ENCODE measurements at regions not wholly inside any gene's neighbourhood (a gene's known extent, or its start where the extent isn't known, plus 50 kb on each side); places are given as distances from the start of the nearest gene placed in this dataset.

GRCh38 chr6:48736501-48737206 lies 625.7 kb upstream of the PTCHD4 start:
- DNase-seq (ENCODE audit: low read depth): peak; percentile 90

- no peak for DNase-seq (ENCODE audit: low read depth)
Observed at GRCh38 chr6:48735846-48736245, 624.8 kb upstream of the PTCHD4 start.

GRCh38 chr6:48733581-48733980 lies 622.6 kb upstream of the PTCHD4 start:
- peak; percentile 38 for DNase-seq (ENCODE audit: low read depth)

- DNase-seq (ENCODE audit: low read depth): no peak
Observed at GRCh38 chr6:48714699-48715098, 603.7 kb upstream of the PTCHD4 start.

- DNase-seq (ENCODE audit: low read depth): no peak
Observed at GRCh38 chr6:48714250-48714649, 603.3 kb upstream of the PTCHD4 start.

GRCh38 chr6:48713612-48714011 lies 602.6 kb upstream of the PTCHD4 start:
- no peak for DNase-seq (ENCODE audit: low read depth)

- no peak for DNase-seq (ENCODE audit: low read depth)
Observed at GRCh38 chr6:48706310-48706709, 595.3 kb upstream of the PTCHD4 start.

- DNase-seq (ENCODE audit: low read depth): no peak
Observed at GRCh38 chr6:48701572-48701971, 590.6 kb upstream of the PTCHD4 start.

GRCh38 chr6:48695872-48696271 lies 584.9 kb upstream of the PTCHD4 start:
- DNase-seq (ENCODE audit: low read depth): no peak

- no peak for DNase-seq (ENCODE audit: low read depth)
Observed at GRCh38 chr6:48691420-48691819, 580.4 kb upstream of the PTCHD4 start.

- no peak for DNase-seq (ENCODE audit: low read depth)
Observed at GRCh38 chr6:48689498-48689897, 578.5 kb upstream of the PTCHD4 start.

GRCh38 chr6:48678390-48678789 lies 567.4 kb upstream of the PTCHD4 start:
- DNase-seq (ENCODE audit: low read depth): no peak

GRCh38 chr6:48671505-48671904 lies 560.5 kb upstream of the PTCHD4 start:
- peak; percentile 16 for DNase-seq (ENCODE audit: low read depth)

GRCh38 chr6:48670546-48670945 lies 559.5 kb upstream of the PTCHD4 start:
- no peak for DNase-seq (ENCODE audit: low read depth)

GRCh38 chr6:48667797-48668196 lies 556.8 kb upstream of the PTCHD4 start:
- no peak for DNase-seq (ENCODE audit: low read depth)

- peak; percentile 96 for DNase-seq (ENCODE audit: low read depth)
Observed at GRCh38 chr6:48664826-48665225, 553.8 kb upstream of the PTCHD4 start.

GRCh38 chr6:48658915-48659314 lies 547.9 kb upstream of the PTCHD4 start:
- no peak for DNase-seq (ENCODE audit: low read depth)

- DNase-seq (ENCODE audit: low read depth): peak; percentile 95
Observed at GRCh38 chr6:48641544-48641943, 530.5 kb upstream of the PTCHD4 start.

- peak; percentile 88 for DNase-seq (ENCODE audit: low read depth)
Observed at GRCh38 chr6:48638796-48639195, 527.8 kb upstream of the PTCHD4 start.

GRCh38 chr6:48630511-48630910 lies 519.5 kb upstream of the PTCHD4 start:
- no peak for DNase-seq (ENCODE audit: low read depth)

GRCh38 chr6:48628316-48628715 lies 517.3 kb upstream of the PTCHD4 start:
- peak; percentile 43 for DNase-seq (ENCODE audit: low read depth)

GRCh38 chr6:48626421-48626820 lies 515.4 kb upstream of the PTCHD4 start:
- peak; percentile 20 for DNase-seq (ENCODE audit: low read depth)

- DNase-seq (ENCODE audit: low read depth): no peak
Observed at GRCh38 chr6:48624631-48625030, 513.6 kb upstream of the PTCHD4 start.

GRCh38 chr6:48619771-48620170 lies 508.8 kb upstream of the PTCHD4 start:
- no peak for DNase-seq (ENCODE audit: low read depth)

Measured in M059J (cell line).